ENCODE measurements at regions not wholly inside any gene's neighbourhood (a gene's known extent, or its start where the extent isn't known, plus 50 kb on each side); places are given as distances from the start of the nearest gene placed in this dataset.
A peak's percentile ranks its signal among the peaks of the same experiment; 100 is the strongest.

DNA sequence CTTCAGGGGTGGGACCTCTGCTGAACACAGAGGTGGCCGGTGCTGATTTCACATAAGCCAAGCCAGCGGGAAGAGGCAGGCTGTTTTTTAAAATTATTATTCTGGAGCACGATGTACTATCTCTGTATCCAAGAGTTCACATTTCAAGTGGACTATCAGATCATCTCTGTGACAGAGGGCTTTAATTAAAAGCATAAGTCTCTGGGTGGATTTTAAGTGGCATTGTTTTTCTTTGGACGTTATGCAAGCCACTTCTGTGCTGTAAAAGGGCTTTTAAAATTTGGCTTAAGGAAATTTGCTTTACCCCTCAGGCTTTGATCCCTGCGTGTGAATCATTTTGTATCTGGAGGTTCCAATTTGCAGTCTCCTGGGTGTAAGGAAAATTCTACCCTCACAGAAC, 124.7 kb downstream of the PALM2AKAP2 start:
- Histone ChIP-seq H4K20me1 (ENCODE audit: insufficient read depth, low read length) (no peaks in the 10 kb centered on the region), H3K79me2 (ENCODE audit: insufficient read depth, low read length) (no peaks in the 10 kb centered on the region), H3K4me3 (ENCODE audit: low read depth, low read length, poor library complexity, severe bottlenecking) (no peak overlapping the region), H3K9ac (ENCODE audit: low read length) (peak overlapping the region; percentile 42; the same call in 1 of the 2 replicates), H3K4me1 (ENCODE audit: insufficient read depth, low read length, severe bottlenecking) (peaks cover 61% of the 10 kb centered on the region), H3K27me3 (ENCODE audit: insufficient read depth, low read length) (no peaks in the 10 kb centered on the region), H3K4me2 (ENCODE audit: low read length) (peak overlapping the region; percentile 28; the same call in 1 of the 2 replicates), H3K27ac (ENCODE audit: low read depth, low read length, poor library complexity, severe bottlenecking) (peak overlapping the region; percentile 98), H3K9me3 (ENCODE audit: low read length) (no peaks in the 10 kb centered on the region), H3F3A (ENCODE audit: insufficient read depth, low read length) (peaks cover 9% of the 10 kb centered on the region; the same call in 1 of the 2 replicates), H3K36me3 (ENCODE audit: insufficient read depth, low read length) (no peaks in the 10 kb centered on the region), H3K9me2 (ENCODE audit: low read depth, low read length) (no peaks in the 10 kb centered on the region), H2AFZ (ENCODE audit: low read length) (0 out of 2 replicates have a peak overlapping the region, but pooled peaks have one; percentile 3)
- TF ChIP-seq CTCF (IDR thresholded peaks at IDR 0.05; ENCODE audit: low read length): no peak
- no peak for TF ChIP-seq EZH2 (IDR thresholded peaks at IDR 0.05; ENCODE audit: borderline replicate concordance, low read length)

DNA sequence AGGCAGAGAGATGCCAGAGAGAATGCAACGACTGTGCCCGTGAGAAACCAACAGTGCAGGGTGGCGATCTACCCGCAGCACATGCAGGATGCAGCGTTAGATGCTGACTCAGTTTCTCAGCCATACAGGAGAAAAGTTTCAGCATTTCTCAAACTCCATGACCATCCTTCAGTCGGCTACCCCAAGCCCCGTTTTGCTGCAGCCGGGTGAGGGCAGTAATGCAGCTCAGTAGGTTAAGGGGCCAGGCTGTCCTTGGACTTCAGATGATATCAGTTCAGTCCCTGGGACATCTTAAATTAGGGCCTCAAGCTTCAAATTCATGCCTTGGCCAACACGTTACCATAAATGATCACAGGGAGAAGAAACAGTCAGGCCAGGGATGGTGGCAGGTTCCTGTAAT, 125.5 kb downstream of the PALM2AKAP2 start:
- Histone ChIP-seq H3K36me3 (ENCODE audit: insufficient read depth, low read length) (no peaks in the 10 kb centered on the region), H3K27me3 (ENCODE audit: insufficient read depth, low read length) (no peaks in the 10 kb centered on the region), H2AFZ (ENCODE audit: low read length) (peak overlapping the region; percentile 35; the same call in 1 of the 2 replicates), H3K4me1 (ENCODE audit: insufficient read depth, low read length, severe bottlenecking) (peaks cover 67% of the 10 kb centered on the region), H3K9me2 (ENCODE audit: low read depth, low read length) (no peaks in the 10 kb centered on the region), H3K27ac (ENCODE audit: low read depth, low read length, poor library complexity, severe bottlenecking) (peak overlapping the region; percentile 98), H3F3A (ENCODE audit: insufficient read depth, low read length) (peaks cover 9% of the 10 kb centered on the region; the same call in 1 of the 2 replicates), H3K4me2 (ENCODE audit: low read length) (peak overlapping the region; percentile 28; the same call in 1 of the 2 replicates), H3K79me2 (ENCODE audit: insufficient read depth, low read length) (no peaks in the 10 kb centered on the region), H3K4me3 (ENCODE audit: low read depth, low read length, poor library complexity, severe bottlenecking) (no peak overlapping the region), H3K9ac (ENCODE audit: low read length) (peak overlapping the region; percentile 42; the same call in 1 of the 2 replicates), H4K20me1 (ENCODE audit: insufficient read depth, low read length) (no peaks in the 10 kb centered on the region), H3K9me3 (ENCODE audit: low read length) (no peaks in the 10 kb centered on the region)
- TF ChIP-seq CTCF (IDR thresholded peaks at IDR 0.05; ENCODE audit: low read length): peak; percentile 67
- no peak for TF ChIP-seq EZH2 (IDR thresholded peaks at IDR 0.05; ENCODE audit: borderline replicate concordance, low read length)

DNA sequence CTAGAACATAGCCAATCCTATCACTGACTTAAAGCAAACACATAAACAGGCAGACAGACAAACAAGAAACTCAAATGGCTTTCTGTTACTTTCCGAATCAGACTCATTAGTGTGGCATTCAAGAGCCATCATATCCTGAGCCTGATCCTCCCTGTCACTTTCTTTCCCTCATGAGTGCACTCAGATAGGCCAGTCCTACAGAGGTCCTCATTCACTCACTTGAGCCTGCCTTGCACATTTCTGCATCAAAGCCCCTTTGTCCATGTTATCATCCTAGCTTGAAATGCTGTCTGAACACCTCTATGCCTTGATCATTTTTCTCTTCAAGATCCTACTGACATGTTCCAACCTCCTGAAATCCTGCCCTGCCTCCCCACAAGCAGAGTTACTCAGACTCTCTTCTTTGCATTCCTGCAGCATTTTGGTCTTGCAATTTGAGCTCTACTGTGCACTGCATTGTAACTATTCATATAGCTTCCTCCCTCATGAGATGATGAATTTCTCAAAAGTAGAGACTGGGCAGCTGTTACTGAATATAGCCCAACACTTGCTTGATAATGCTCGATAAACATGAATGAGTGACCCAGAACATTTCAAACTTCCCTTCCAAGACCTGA, 126.9 kb downstream of the PALM2AKAP2 start:
- peak overlapping the region; percentile 54 for H3K4me2 ChIP-seq (ENCODE audit: low read length)
- no peaks in the 10 kb centered on the region for H3K79me2 ChIP-seq (ENCODE audit: insufficient read depth, low read length)
- H3K9ac ChIP-seq (ENCODE audit: low read length): peak overlapping the region; percentile 62
- no peaks in the 10 kb centered on the region for H3K27me3 ChIP-seq (ENCODE audit: insufficient read depth, low read length)
- H3K9me2 ChIP-seq (ENCODE audit: low read depth, low read length): no peaks in the 10 kb centered on the region
- H3K4me3 ChIP-seq (ENCODE audit: low read depth, low read length, poor library complexity, severe bottlenecking): no peak overlapping the region
- no peaks in the 10 kb centered on the region for H4K20me1 ChIP-seq (ENCODE audit: insufficient read depth, low read length)
- H3F3A ChIP-seq (ENCODE audit: insufficient read depth, low read length): peaks cover 9% of the 10 kb centered on the region; the same call in 1 of the 2 replicates
- H3K9me3 ChIP-seq (ENCODE audit: low read length): no peaks in the 10 kb centered on the region
- peak overlapping the region; percentile 98 for H3K27ac ChIP-seq (ENCODE audit: low read depth, low read length, poor library complexity, severe bottlenecking)
- H2AFZ ChIP-seq (ENCODE audit: low read length): no peak overlapping the region
- TF ChIP-seq EZH2 (IDR thresholded peaks at IDR 0.05; ENCODE audit: borderline replicate concordance, low read length): no peak
- TF ChIP-seq CTCF (IDR thresholded peaks at IDR 0.05; ENCODE audit: low read length): peak; percentile 57
- H3K4me1 ChIP-seq (ENCODE audit: insufficient read depth, low read length, severe bottlenecking): peaks cover 76% of the 10 kb centered on the region
- no peaks in the 10 kb centered on the region for H3K36me3 ChIP-seq (ENCODE audit: insufficient read depth, low read length)
